Hepatocyte (in vitro differentiated cells): ENCODE measurements at regions not wholly inside any gene's neighbourhood (a gene's known extent, or its start where the extent isn't known, plus 50 kb on each side); places are given as distances from the start of the nearest gene placed in this dataset.

Source experiments
- EZH2 ChIP-seq: fragments of 200-600 bp; sonication (generic); IDR thresholded peaks from 2 replicates; pipeline ENCODE4 v1.6.1; 2016; ENCODE audit warnings: antibody characterized with exemption, mild to moderate bottlenecking, borderline replicate concordance
- EZH2phosphoT487 ChIP-seq: fragments of 200-600 bp; sonication (generic); IDR thresholded peaks from one replicate; pipeline ENCODE4 v1.6.1; 2018; ENCODE audit warnings: antibody characterized with exemption, mild to moderate bottlenecking, low read depth, moderate library complexity; ENCODE audit not compliant: unreplicated experiment, severe bottlenecking
- TF ChIP-seq, protein P1 (sequence below): fragments of 200-600 bp; sonication (generic); IDR thresholded peaks from 2 replicates; pipeline ENCODE4 v1.5.1; 2016; ENCODE audit warnings: antibody characterized with exemption, mild to moderate bottlenecking; ENCODE audit not compliant: poor library complexity

DNA sequence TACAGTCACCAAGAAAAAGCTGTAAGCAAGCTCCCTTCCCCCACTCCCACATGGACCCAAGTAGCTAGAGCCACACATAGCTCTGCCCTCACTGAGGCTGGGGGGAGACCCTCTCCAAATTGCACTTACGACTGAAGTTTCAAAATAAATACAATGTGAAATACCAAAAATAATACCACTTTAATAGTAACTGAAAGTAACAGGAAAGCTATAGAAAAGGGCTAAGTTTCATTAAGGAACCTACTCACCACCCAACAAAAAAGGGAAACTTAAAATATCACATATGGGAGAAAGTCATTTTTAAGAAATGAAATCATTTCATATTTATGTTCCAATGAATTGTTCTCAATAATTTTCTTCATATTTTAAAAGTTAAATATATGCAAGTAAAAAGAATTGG is 130.4 kb upstream of the UBE2E2 start:
- TF ChIP-seq, protein P1, sequence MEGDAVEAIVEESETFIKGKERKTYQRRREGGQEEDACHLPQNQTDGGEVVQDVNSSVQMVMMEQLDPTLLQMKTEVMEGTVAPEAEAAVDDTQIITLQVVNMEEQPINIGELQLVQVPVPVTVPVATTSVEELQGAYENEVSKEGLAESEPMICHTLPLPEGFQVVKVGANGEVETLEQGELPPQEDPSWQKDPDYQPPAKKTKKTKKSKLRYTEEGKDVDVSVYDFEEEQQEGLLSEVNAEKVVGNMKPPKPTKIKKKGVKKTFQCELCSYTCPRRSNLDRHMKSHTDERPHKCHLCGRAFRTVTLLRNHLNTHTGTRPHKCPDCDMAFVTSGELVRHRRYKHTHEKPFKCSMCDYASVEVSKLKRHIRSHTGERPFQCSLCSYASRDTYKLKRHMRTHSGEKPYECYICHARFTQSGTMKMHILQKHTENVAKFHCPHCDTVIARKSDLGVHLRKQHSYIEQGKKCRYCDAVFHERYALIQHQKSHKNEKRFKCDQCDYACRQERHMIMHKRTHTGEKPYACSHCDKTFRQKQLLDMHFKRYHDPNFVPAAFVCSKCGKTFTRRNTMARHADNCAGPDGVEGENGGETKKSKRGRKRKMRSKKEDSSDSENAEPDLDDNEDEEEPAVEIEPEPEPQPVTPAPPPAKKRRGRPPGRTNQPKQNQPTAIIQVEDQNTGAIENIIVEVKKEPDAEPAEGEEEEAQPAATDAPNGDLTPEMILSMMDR = no peak
- TF ChIP-seq EZH2phosphoT487 (no peak), EZH2 (no peak)
